GM06990 (cell line): ENCODE measurements at regions not wholly inside any gene's neighbourhood (a gene's known extent, or its start where the extent isn't known, plus 50 kb on each side); places are given as distances from the start of the nearest gene placed in this dataset.

ENCODE experiments used
- DNase-seq: peaks from one replicate; pipeline ENCODE4 v3.0.0-alpha.2; 2011; ENCODE audit not compliant: insufficient read length; ENCODE audit errors: extremely low read depth
- H3K27me3 ChIP-seq: replicated peaks from 2 replicates; pipeline ENCODE4 v1.6.0; 2011; ENCODE audit warnings: low read length; ENCODE audit not compliant: control insufficient read depth, insufficient read depth
- H3K36me3 ChIP-seq: 2 replicates; pipeline ENCODE4 v1.5.1; 2011; ENCODE audit warnings: low read length; ENCODE audit not compliant: control insufficient read depth, insufficient read depth
- H3K4me3 ChIP-seq: replicated peaks from 2 replicates; pipeline ENCODE4 v1.5.1; 2011; ENCODE audit warnings: low read depth, mild to moderate bottlenecking, control low read depth, low read length
- CTCF ChIP-seq: IDR thresholded peaks from 2 replicates; pipeline ENCODE4 v1.5.1; 2011; ENCODE audit warnings: low read length, control low read depth, mild to moderate bottlenecking, inconsistent platforms; ENCODE audit not compliant: insufficient read depth, poor library complexity, severe bottlenecking

GRCh38 chr13:84332346-84332745 lies 450.1 kb upstream of the SLITRK1 start:
- no peak for TF ChIP-seq CTCF
- no peaks in the 10 kb centered on the region for H3K27me3 ChIP-seq

GRCh38 chr13:84315527-84315926 lies 433.3 kb upstream of the SLITRK1 start:
- H3K4me3 ChIP-seq, result no peak overlapping the region
- no peaks in the 10 kb centered on the region for H3K27me3 ChIP-seq
- no peak for DNase-seq
- H3K36me3 ChIP-seq, result no peaks in the 10 kb centered on the region
- TF ChIP-seq CTCF, result no peak

More at GRCh38 chr13:84332346-84332745, 450.1 kb upstream of the SLITRK1 start:
- DNase-seq, result no peak
- H3K4me3 ChIP-seq, result no peak overlapping the region
- no peaks in the 10 kb centered on the region for H3K36me3 ChIP-seq

GRCh38 chr13:84303035-84303434 lies 420.8 kb upstream of the SLITRK1 start:
- no peak overlapping the region for H3K4me3 ChIP-seq
- DNase-seq, result no peak
- TF ChIP-seq CTCF, result no peak
- no peaks in the 10 kb centered on the region for H3K27me3 ChIP-seq
- no peaks in the 10 kb centered on the region for H3K36me3 ChIP-seq

- no peak for TF ChIP-seq CTCF
- Histone ChIP-seq H3K27me3 (no peaks in the 10 kb centered on the region), H3K4me3 (no peak overlapping the region), H3K36me3 (no peaks in the 10 kb centered on the region)
- DNase-seq, result no peak
Observed at GRCh38 chr13:84297251-84297650, 415.0 kb upstream of the SLITRK1 start.

- Histone ChIP-seq H3K4me3 (no peak overlapping the region), H3K27me3 (no peaks in the 10 kb centered on the region)
- no peak for DNase-seq
Observed at GRCh38 chr13:84296401-84296800, 414.1 kb upstream of the SLITRK1 start.

More at GRCh38 chr13:84296401-84296800, 414.1 kb upstream of the SLITRK1 start:
- no peaks in the 10 kb centered on the region for H3K36me3 ChIP-seq
- TF ChIP-seq CTCF, result no peak
